ENCODE measurements at regions not wholly inside any gene's neighbourhood (a gene's known extent, or its start where the extent isn't known, plus 50 kb on each side); places are given as distances from the start of the nearest gene placed in this dataset.

GRCh38 chr20:46832555-46832954 lies 62.1 kb upstream of the EYA2 start:
- H3K4me3 ChIP-seq (ENCODE audit: low read depth, low read length): no peak overlapping the region
- no peak for DNase-seq (ENCODE audit: low read depth)
- TF ChIP-seq, protein P1, sequence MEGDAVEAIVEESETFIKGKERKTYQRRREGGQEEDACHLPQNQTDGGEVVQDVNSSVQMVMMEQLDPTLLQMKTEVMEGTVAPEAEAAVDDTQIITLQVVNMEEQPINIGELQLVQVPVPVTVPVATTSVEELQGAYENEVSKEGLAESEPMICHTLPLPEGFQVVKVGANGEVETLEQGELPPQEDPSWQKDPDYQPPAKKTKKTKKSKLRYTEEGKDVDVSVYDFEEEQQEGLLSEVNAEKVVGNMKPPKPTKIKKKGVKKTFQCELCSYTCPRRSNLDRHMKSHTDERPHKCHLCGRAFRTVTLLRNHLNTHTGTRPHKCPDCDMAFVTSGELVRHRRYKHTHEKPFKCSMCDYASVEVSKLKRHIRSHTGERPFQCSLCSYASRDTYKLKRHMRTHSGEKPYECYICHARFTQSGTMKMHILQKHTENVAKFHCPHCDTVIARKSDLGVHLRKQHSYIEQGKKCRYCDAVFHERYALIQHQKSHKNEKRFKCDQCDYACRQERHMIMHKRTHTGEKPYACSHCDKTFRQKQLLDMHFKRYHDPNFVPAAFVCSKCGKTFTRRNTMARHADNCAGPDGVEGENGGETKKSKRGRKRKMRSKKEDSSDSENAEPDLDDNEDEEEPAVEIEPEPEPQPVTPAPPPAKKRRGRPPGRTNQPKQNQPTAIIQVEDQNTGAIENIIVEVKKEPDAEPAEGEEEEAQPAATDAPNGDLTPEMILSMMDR (IDR thresholded peaks at IDR 0.05; ENCODE audit: insufficient read depth, low read depth, low read length): no peak

- no peak for DNase-seq (ENCODE audit: low read depth)
- TF ChIP-seq, protein P1 (IDR thresholded peaks at IDR 0.05; ENCODE audit: insufficient read depth, low read depth, low read length): no peak
- H3K4me3 ChIP-seq (ENCODE audit: low read depth, low read length): no peak overlapping the region
These were observed 61.3 kb upstream of the EYA2 start for GRCh38 chr20:46833360-46833759.

GRCh38 chr20:46835418-46835817 lies 59.2 kb upstream of the EYA2 start:
- TF ChIP-seq, protein P1 (IDR thresholded peaks at IDR 0.05; ENCODE audit: insufficient read depth, low read depth, low read length): no peak
- no peak overlapping the region for H3K4me3 ChIP-seq (ENCODE audit: low read depth, low read length)
- no peak for DNase-seq (ENCODE audit: low read depth)

DNA sequence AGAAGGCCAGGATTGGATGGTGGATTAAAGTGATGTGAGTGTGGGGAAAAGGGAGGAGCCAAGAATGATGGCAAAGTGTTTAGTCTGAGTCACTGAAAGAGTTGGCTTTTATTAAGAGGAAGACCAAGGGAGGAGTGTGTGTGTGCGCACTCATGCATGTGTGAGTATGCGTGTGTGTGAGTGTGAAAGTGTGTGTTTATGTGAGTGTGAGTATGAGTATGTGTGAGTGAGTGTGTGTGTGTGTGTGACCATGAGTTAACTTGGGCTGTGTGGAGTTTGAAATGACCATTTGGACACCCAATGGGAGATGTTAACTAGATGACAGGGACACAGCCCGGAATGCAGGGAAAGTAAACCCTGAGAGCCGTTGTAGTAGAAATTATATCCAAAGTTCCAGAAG lies 57.6 kb upstream of the EYA2 start:
- DNase-seq (ENCODE audit: low read depth): no peak
- TF ChIP-seq, protein P1 (IDR thresholded peaks at IDR 0.05; ENCODE audit: insufficient read depth, low read depth, low read length): no peak
- no peak overlapping the region for H3K4me3 ChIP-seq (ENCODE audit: low read depth, low read length)

DNA sequence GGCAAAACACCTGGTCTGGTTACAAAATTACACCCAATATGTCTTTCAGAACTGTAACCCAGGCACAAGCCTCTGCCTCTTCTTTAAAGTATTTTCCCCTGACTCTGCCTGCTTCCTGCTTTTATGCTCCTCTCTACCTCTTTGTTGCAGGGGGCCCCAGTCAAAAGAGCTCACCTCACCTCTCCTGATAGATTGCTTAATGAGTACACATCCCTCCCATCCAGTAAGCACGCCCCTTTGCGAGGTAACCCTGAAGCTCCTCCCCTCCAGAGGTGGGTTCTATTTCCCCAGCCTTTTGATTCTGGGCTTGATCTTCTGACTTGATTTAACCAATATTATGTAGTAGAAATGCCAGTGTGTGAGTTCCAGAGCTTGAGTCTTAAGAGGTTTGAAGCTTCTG lies 56.6 kb upstream of the EYA2 start:
- no peak overlapping the region for H3K4me3 ChIP-seq (ENCODE audit: low read depth, low read length)
- DNase-seq (ENCODE audit: low read depth): no peak
- TF ChIP-seq, protein P1 (IDR thresholded peaks at IDR 0.05; ENCODE audit: insufficient read depth, low read depth, low read length): no peak

DNA sequence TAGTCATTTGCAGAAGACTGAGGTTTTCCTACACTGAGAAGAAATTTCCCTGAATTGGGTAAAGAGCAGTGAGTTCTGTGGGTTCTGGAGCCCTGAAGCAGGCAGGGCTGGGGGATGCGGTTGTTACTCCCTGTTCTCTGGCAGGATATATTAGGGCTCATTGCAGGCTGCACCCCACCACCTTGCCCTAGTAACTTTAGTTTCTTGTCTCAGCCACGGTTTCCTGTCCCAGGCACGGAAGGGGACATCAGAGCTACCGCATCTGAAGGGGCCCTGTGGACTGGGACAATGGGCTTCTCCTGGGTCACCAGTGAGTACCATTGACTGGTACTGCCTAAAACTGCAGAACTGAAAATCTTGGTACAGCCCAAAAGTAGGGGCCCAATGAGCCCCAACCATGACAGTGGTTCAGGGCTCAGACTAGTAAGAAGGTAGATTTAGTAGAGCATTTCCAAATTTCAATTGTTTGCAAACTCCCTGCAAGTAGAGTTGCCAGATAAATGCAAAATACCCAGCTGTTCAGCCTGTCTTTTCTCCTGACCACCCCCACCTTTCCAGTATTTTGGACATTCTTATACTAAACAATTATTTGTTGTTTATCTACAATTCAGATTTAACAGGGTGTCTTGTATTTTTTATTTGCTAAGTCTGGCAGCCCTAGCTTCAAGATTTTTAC lies 54.5 kb upstream of the EYA2 start:
- no peak for DNase-seq (ENCODE audit: low read depth)
- TF ChIP-seq, protein P1 (IDR thresholded peaks at IDR 0.05; ENCODE audit: insufficient read depth, low read depth, low read length): no peak
- H3K4me3 ChIP-seq (ENCODE audit: low read depth, low read length): no peak overlapping the region

All from fibroblast of villous mesenchyme (primary cell).